HS-27A (cell line): ENCODE measurements at regions not wholly inside any gene's neighbourhood (a gene's known extent, or its start where the extent isn't known, plus 50 kb on each side); places are given as distances from the start of the nearest gene placed in this dataset.
A peak's percentile ranks its signal among the peaks of the same experiment; 100 is the strongest.

Experiments
- DNase-seq: peaks from one replicate; pipeline ENCODE4 v3.0.0-alpha.2; 2012; ENCODE audit warnings: low read depth, missing footprints

DNA sequence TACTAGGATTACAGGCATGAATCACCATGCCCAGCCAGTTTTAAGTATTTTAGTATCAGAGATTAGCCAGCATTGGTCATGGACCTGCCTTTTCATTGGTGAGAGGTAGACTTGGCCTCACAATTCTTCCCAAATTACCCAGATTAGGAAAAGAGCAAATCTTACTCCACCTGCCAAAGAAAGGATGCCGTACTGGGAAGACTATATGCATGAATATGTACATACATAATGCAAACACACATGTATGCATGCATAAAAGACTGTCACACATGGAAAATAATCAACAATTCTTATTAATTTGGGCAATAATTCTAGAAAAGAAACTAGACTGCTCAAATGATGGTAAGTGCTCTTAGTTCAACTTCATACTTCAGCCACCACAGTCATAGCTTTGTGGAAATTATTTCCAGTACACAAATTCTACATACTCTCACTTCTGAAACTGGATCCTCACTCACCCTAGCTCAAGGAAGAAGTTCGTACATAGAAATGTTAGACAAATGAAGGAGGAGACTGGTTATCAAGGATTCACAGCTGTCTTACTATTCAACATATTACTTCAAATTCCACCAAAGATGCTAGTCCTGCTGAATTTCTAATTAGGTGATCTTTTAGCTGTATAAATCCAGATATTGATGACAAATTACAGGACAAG, 73.7 kb downstream of the MINAR2 start:
- no peak for DNase-seq

DNA sequence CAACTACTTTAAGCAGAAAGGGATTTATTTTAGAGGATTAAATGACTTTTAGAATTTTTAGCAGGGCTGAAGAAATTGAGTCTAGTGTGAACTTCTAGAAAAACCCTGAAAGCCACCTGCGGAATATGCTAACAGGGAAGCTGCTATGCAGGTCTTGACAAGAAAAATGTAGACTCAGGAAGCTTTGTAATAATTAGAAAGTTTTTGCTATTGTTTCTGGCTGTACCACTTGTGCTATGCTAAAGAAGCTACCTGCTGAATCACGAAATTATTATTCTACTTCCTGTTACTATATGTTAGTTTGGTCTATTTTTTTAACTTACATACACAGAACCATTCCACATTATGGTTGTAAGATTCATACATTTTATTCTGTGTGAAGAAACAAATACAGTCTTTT, 74.0 kb upstream of the CHSY3 start:
- DNase-seq, result no peak

DNA sequence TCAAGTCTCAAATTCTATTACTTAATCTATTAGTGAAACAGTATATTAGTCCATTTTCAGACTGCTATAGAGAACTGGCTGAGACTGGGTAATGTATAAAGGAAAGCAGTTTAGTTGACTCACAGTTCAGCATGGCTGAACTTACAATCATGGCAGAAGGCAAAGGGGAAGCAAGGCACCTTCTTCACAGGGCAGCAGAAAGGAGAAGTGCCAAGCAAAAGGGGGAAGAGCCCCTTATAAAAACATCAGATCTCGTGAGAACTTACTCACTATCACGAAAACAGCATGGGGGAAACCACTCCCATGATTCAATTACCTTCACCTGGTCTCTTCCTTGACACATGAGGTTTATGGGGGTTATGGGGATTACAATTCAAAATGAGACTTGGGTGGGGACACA, 67.9 kb upstream of the CHSY3 start:
- DNase-seq, result no peak

DNA sequence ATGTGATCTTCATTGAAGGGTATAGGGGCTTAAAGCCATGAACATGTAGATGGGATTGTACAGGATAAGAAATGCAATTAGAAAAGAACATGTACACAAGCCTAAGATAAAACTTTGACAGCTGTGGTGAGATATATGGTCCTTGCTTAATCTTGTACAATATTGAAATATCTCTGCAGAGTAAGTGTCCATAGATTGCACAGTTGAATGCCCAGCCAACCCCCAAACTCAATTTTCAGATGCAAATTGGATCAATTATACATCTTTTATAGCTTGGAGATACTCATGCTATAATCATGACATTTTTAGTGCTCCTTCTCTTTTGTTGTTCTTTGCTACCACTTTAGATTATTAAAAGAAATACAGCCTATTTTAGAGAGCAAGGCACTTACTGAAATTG, 59.5 kb upstream of the CHSY3 start:
- no peak for DNase-seq

DNA sequence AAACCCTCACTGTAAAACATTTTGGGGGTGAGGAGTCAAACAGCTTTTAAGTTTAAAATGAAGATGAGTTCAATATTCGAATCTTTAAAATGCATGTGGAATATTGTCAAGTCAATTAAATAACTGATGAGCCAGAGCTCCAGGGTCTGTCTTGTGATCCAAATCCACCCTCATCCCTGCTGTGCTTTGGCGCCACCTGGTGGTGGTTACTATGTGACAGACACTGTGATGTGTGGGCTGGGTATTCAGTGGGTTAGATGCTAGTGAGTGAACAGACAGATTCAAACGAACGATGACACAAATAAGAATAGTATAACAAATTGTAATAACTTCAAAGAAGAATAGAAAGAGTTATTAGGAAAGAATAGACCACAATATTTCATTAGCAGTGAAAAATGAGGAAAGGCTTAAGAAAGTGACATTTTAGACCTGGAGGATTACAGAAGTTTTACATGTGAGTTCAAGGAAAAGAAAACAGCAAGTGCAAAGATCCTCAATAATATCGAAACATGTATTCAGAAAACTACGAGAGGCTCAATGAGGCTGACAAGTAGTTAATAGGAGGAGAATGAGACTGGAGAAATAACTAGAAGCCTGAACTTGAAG, 51.4 kb upstream of the CHSY3 start:
- DNase-seq, result peak; percentile 22

DNA sequence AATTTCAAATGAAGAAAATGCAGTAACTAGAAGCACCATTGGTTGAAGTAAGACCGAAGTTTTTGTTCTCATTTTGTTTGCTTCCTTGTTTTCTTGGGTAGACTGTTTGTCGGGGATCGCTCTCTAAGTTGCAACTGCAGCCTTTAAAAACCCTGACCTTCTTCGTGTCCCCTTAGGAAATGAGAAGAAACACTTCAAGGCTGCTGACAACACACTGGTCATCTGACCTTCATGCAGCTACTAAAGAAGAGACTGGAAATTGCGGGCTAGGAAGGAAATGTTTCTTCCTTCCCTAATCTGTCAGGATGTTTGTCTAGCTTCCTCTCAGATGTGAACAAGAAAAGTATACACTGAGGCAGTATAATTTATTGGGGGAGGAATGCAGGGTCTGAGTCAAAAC, 50.7 kb upstream of the CHSY3 start:
- no peak for DNase-seq
